Endothelial cell (in vitro differentiated cells): ENCODE measurements at regions not wholly inside any gene's neighbourhood (a gene's known extent, or its start where the extent isn't known, plus 50 kb on each side); places are given as distances from the start of the nearest gene placed in this dataset.

Experiments used
- DNase-seq: peaks from one replicate; pipeline ENCODE4 v3.0.0; 2021; ENCODE audit warnings: low spot score
- H3K27ac Mint-ChIP-seq: one replicate; pipeline ENCODE4 v1.8.0; 2021; ENCODE audit warnings: mixed read lengths, inconsistent platforms; ENCODE audit not compliant: unreplicated experiment
- H3K27me3 Mint-ChIP-seq: one replicate; pipeline ENCODE4 v1.8.0; 2021; ENCODE audit warnings: mild to moderate bottlenecking, moderate library complexity, mixed read lengths, inconsistent platforms; ENCODE audit not compliant: unreplicated experiment
- H3K36me3 Mint-ChIP-seq: one replicate; pipeline ENCODE4 v1.8.0; 2021; ENCODE audit warnings: mild to moderate bottlenecking, low read depth, mixed read lengths, inconsistent platforms; ENCODE audit not compliant: unreplicated experiment
- H3K4me1 Mint-ChIP-seq: one replicate; pipeline ENCODE4 v1.8.0; 2021; ENCODE audit warnings: mild to moderate bottlenecking, mixed read lengths, inconsistent platforms; ENCODE audit not compliant: unreplicated experiment
- H3K4me3 Mint-ChIP-seq: one replicate; pipeline ENCODE4 v1.8.0; 2021; ENCODE audit warnings: mild to moderate bottlenecking, mixed read lengths, inconsistent platforms; ENCODE audit not compliant: unreplicated experiment
- H3K9me3 Mint-ChIP-seq: one replicate; pipeline ENCODE4 v1.8.0; 2021; ENCODE audit warnings: mixed read lengths, inconsistent platforms; ENCODE audit not compliant: unreplicated experiment
- TF ChIP-seq, protein P1 (sequence below): fragments of 200-600 bp; sonication (generic); IDR thresholded peaks from one replicate; pipeline ENCODE4 v1.5.0; 2021; ENCODE audit warnings: antibody characterized with exemption; ENCODE audit not compliant: unreplicated experiment

DNA sequence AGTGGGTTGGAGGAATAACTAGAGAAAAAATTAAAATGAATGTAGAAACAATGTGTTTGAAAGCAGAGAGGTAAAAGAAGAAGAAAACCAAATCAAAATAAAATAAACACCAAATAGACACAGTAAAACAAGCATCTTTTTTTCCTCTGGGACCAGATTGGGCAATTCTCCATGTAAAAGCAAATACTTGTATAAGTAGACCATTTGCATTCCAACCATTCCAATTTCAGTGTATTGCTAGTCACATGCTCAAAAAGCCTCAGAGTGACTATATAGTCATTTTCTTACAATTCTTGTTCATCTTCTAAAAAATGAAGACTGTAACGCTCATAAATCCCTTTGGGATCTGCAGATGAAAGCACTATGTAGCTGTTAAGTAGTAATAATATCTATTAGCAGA lies 969.5 kb downstream of the PCDH18 start:
- TF ChIP-seq, protein P1, sequence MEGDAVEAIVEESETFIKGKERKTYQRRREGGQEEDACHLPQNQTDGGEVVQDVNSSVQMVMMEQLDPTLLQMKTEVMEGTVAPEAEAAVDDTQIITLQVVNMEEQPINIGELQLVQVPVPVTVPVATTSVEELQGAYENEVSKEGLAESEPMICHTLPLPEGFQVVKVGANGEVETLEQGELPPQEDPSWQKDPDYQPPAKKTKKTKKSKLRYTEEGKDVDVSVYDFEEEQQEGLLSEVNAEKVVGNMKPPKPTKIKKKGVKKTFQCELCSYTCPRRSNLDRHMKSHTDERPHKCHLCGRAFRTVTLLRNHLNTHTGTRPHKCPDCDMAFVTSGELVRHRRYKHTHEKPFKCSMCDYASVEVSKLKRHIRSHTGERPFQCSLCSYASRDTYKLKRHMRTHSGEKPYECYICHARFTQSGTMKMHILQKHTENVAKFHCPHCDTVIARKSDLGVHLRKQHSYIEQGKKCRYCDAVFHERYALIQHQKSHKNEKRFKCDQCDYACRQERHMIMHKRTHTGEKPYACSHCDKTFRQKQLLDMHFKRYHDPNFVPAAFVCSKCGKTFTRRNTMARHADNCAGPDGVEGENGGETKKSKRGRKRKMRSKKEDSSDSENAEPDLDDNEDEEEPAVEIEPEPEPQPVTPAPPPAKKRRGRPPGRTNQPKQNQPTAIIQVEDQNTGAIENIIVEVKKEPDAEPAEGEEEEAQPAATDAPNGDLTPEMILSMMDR: no peak
- Mint-ChIP-seq H3K27ac (no peak overlapping the region), H3K9me3 (no peaks in the 10 kb centered on the region), H3K4me3 (no peak overlapping the region), H3K36me3 (no peaks in the 10 kb centered on the region), H3K4me1 (no peaks in the 10 kb centered on the region), H3K27me3 (no peaks in the 10 kb centered on the region)
- no peak for DNase-seq

DNA sequence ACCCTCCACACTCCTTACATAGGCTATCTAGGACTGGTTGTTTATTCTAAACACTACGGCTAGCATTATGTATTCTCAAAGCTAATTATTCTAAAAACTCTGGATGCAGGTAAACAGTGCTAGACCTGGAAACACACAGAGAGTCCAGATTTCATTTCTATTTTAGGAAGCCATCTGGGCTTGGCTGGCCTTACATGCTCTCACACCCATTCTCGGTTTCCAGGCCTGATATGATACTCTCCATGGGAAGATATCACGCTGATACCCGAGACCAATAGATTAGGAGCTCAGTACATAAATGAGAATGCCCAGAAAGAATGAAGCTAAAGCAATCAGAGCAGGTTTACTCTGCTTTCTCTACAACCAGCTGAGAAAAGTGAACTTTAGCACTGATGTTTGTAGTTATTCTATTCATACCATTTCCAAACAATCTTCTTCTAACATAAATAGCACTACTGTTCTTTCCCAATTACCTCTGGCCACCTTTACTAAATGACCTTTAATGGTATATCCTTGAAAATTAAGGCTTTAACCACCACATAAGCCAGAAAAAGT lies 973.3 kb downstream of the PCDH18 start:
- no peaks in the 10 kb centered on the region for H3K9me3 Mint-ChIP-seq
- TF ChIP-seq, protein P1: no peak
- H3K27ac Mint-ChIP-seq: no peak overlapping the region
- H3K4me3 Mint-ChIP-seq: no peak overlapping the region
- no peak for DNase-seq
- no peaks in the 10 kb centered on the region for H3K4me1 Mint-ChIP-seq
- no peaks in the 10 kb centered on the region for H3K27me3 Mint-ChIP-seq
- H3K36me3 Mint-ChIP-seq: no peaks in the 10 kb centered on the region

DNA sequence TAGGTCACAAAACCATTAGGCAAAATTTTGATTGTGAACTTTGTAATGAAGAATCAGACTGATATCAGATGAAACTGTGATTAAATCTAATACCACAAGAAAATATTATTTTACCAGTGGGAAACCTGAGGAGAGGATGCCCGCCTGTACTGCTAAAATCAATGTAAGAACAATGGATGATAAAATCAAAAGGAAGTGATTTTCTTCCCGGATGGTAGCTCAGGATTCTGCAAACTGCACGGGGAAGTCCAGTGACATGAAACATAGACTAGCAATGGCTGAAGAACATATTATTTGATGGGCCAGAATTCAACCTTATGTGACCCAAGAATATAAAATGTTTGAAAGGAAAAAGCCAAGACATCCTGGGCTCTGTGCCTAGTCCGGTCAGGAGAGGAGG lies 974.9 kb downstream of the PCDH18 start:
- no peaks in the 10 kb centered on the region for H3K27me3 Mint-ChIP-seq
- no peak for DNase-seq
- TF ChIP-seq, protein P1: no peak
- H3K36me3 Mint-ChIP-seq: no peaks in the 10 kb centered on the region
- H3K9me3 Mint-ChIP-seq: no peaks in the 10 kb centered on the region
- H3K4me1 Mint-ChIP-seq: no peaks in the 10 kb centered on the region
- H3K27ac Mint-ChIP-seq: no peak overlapping the region
- H3K4me3 Mint-ChIP-seq: no peak overlapping the region

DNA sequence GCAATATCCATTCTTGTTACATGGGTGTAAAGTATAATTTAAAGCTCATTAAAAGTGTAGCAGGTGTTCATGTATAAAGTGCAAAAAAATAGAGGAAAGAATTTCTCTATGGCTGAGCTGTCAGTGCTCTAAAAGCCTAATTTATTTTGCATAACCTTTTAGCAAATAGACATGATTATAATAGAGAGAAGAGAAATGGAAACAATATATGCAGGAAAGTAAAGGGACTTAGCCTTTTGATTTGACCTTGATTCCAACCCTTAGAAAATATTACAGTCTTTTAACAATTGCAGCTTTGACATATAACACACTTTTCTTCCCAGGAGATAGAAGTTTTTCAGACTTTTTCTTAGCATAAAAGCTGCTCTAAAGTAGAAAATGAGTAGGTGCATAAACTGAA lies 978.3 kb downstream of the PCDH18 start:
- Mint-ChIP-seq H3K4me1 (no peaks in the 10 kb centered on the region), H3K27me3 (no peaks in the 10 kb centered on the region), H3K9me3 (no peaks in the 10 kb centered on the region)

DNA sequence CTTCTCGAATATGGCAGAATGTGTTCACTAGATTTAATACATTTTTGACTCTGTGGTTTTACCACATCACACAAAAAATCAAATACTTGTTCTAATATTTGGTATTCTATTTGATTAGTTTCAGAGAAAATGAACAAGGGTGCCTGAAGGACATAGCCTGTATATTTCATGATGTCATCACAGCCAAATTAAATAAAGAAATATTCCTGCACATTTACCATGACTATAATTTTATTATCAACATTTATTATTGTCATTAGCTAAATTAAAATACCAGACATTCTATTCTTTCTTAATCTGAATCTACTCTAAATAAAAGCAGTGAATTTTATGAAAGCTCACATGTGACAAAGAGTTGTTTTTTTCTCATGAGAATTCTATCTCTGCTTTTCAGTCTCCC lies 980.5 kb downstream of the PCDH18 start:
- Mint-ChIP-seq H3K4me1 (no peaks in the 10 kb centered on the region), H3K27me3 (peaks cover 2% of the 10 kb centered on the region), H3K9me3 (no peaks in the 10 kb centered on the region), H3K27ac (no peak overlapping the region), H3K36me3 (no peaks in the 10 kb centered on the region), H3K4me3 (no peak overlapping the region)
- TF ChIP-seq, protein P1: no peak
- no peak for DNase-seq

More for the DNA sequence above, 978.3 kb downstream of the PCDH18 start:
- no peak overlapping the region for H3K27ac Mint-ChIP-seq
- TF ChIP-seq, protein P1: no peak
- no peak overlapping the region for H3K4me3 Mint-ChIP-seq
- DNase-seq: no peak
- H3K36me3 Mint-ChIP-seq: no peaks in the 10 kb centered on the region
